ENCODE measurements at regions not wholly inside any gene's neighbourhood (a gene's known extent, or its start where the extent isn't known, plus 50 kb on each side); places are given as distances from the start of the nearest gene placed in this dataset.

DNA sequence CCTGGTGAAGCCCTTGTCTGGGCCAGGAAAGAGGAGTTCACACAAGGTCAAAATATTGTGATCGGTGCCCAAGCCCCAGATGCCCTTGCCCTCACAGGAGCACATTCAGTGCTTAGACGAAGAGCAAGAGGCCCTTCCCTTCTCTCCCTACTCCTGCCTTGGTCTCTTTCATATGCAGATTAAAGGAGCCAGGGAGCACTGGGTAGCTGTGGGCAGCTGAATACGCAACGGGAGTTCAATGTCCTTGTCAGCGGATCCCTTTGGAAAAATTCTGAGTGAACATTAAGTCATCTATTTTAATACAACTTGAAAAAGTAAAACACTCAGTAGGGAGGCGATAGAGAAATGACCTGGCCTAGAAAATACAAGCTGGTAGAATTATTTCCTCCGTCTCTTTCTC, 1489.4 kb downstream of the AACS start:
- H3K4me3 ChIP-seq = no peak overlapping the region
- H3K27me3 ChIP-seq = no peaks in the 10 kb centered on the region
- H3K27ac ChIP-seq = no peak overlapping the region
- peaks cover 0 to 16% (median 12%) of the 10 kb centered on the region in 4 donors for H3K9me3 ChIP-seq
- no peaks in the 10 kb centered on the region for H3K36me3 ChIP-seq
- 73 to 76% (median 75%) methylated on average over 7 of the region's 7 CpGs for WGBS, 5 donors
- no peak for TF ChIP-seq POLR2A (IDR thresholded peaks at IDR 0.05)
- no peak for TF ChIP-seq EP300 (IDR thresholded peaks at IDR 0.05)
- TF ChIP-seq POLR2AphosphoS5 (IDR thresholded peaks at IDR 0.05) = no peak
- TF ChIP-seq CTCF (IDR thresholded peaks at IDR 0.05) = no peak
- intact Hi-C loops (cut with DNase I; ENCODE audit: low total_unique reads) = no loop called here
- no peak for DNase-seq
- H3K4me1 ChIP-seq = no peaks in the 10 kb centered on the region

- H3K27ac ChIP-seq = no peak overlapping the region
Observed at GRCh38 chr12:126557659-126558058, 1492.4 kb downstream of the AACS start.

DNA sequence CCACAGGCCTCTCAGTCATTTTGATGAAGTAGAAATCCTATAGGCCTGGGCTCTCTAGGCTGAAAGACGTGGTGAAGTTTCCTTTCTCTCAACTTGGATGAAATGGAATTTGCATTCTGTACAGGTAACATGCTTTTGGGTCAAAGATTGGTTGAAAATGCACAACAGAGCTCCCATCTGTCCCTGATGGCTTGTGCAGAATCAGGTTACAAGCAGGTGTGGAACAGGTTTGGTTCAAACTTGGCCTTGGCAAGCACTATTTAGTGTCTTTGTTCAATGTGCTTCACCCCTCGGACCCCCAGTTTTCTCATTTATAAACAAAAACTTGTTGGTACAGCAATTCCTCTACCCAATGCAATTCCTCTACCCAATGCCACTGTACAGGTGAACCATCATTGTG, 1493.0 kb downstream of the AACS start:
- 38 to 59% (median 51%) methylated on average over 2 of the region's 2 CpGs for WGBS, 5 donors
- H3K27ac ChIP-seq = no peak overlapping the region
- intact Hi-C loops (cut with DNase I; ENCODE audit: low total_unique reads) = no loop called here
- no peaks in the 10 kb centered on the region for H3K4me1 ChIP-seq
- no peak for DNase-seq
- no peaks in the 10 kb centered on the region for H3K27me3 ChIP-seq
- H3K36me3 ChIP-seq = no peaks in the 10 kb centered on the region
- no peak overlapping the region for H3K4me3 ChIP-seq
- TF ChIP-seq POLR2A (IDR thresholded peaks at IDR 0.05) (no peak), EP300 (IDR thresholded peaks at IDR 0.05) (no peak), POLR2AphosphoS5 (IDR thresholded peaks at IDR 0.05) (no peak), CTCF (IDR thresholded peaks at IDR 0.05) (no peak)
- peaks cover 0 to 15% (median 11%) of the 10 kb centered on the region in 4 donors for H3K9me3 ChIP-seq

More at GRCh38 chr12:126557659-126558058, 1492.4 kb downstream of the AACS start:
- Histone ChIP-seq H3K4me1 (no peaks in the 10 kb centered on the region), H3K9me3 (peaks cover 0 to 16% (median 12%) of the 10 kb centered on the region in 4 donors), H3K27me3 (no peaks in the 10 kb centered on the region), H3K36me3 (no peaks in the 10 kb centered on the region), H3K4me3 (no peak overlapping the region)
- no peak for DNase-seq
- intact Hi-C loops (cut with DNase I; ENCODE audit: low total_unique reads) = no loop called here
- WGBS, 5 donors = 26 to 67% (median 40%) methylated on average over 5 of the region's 5 CpGs
- TF ChIP-seq CTCF (IDR thresholded peaks at IDR 0.05) = no peak
- no peak for TF ChIP-seq POLR2A (IDR thresholded peaks at IDR 0.05)
- TF ChIP-seq EP300 (IDR thresholded peaks at IDR 0.05) = no peak
- TF ChIP-seq POLR2AphosphoS5 (IDR thresholded peaks at IDR 0.05) = no peak

DNA sequence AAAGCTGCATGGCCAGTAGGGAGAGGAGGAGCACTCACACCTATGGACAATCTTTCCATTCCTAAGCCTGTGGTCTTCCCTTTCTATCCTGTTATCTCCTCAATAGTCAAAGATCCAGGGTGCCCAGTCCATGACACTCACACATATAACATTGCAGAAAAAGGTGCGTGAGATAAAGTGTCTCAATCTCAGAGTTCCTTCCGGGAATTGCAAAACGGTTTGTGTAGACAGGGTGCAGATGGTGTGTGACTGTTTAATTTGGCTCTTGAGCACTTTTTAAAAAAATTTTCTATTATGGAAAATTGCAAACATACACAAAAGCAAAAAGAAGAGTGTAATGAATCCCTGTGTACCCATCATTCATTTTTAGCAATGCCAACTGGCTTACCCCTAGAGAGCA, 1493.6 kb downstream of the AACS start:
- peaks cover 0 to 9% (median 5%) of the 10 kb centered on the region in 4 donors for H3K9me3 ChIP-seq
- DNase-seq = no peak
- H3K27me3 ChIP-seq = no peaks in the 10 kb centered on the region
- no peaks in the 10 kb centered on the region for H3K36me3 ChIP-seq
- no peak overlapping the region for H3K4me3 ChIP-seq
- no peak overlapping the region for H3K27ac ChIP-seq
- TF ChIP-seq POLR2A (IDR thresholded peaks at IDR 0.05) (no peak), EP300 (IDR thresholded peaks at IDR 0.05) (no peak), CTCF (IDR thresholded peaks at IDR 0.05) (no peak), POLR2AphosphoS5 (IDR thresholded peaks at IDR 0.05) (no peak)
- H3K4me1 ChIP-seq = no peaks in the 10 kb centered on the region
- intact Hi-C loops (cut with DNase I; ENCODE audit: low total_unique reads) = no loop called here
- 56 to 76% (median 64%) methylated on average over 3 of the region's 3 CpGs for WGBS, 5 donors

All from stomach (tissue), 8 donors.